CMK (cell line): ENCODE measurements at regions not wholly inside any gene's neighbourhood (a gene's known extent, or its start where the extent isn't known, plus 50 kb on each side); places are given as distances from the start of the nearest gene placed in this dataset.
"Not testable (repeated sequence)": the region's sequence is repeated elsewhere in the genome, so short reads cannot be mapped to it uniquely, and the experiment has no call there.

Experiments
- DNase-seq: peaks from one replicate; pipeline ENCODE4 v3.0.0-alpha.2; 2010; ENCODE audit warnings: low read depth

DNA sequence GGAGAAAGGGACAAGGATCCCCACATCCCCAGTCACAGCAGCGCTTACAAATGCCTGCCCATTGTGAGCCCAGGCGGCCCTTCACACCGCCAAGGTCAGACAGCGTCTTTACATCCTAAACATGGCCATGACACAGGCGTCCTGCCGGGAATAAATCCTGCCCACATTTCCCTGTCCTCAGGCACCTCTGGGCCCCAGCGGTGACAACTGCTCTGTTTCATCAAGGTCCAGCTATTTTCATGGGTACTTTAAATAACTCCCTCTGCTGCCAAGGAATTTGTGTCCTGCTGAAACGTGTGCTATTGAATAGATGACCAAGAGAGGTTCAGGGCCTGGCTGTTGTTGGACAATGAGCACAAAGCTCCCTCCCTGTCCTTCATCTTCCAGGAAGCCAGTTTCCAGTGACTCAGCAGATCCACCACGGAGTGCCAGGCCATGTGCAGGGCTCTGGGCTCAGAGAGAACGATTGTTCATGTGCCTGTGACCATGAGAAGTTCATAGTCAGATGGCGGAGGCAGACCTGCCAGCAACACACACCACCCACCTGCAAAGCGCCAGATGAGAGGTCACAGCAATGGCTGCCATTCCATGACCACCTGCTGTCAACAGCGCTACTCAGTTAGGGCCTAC is 195.8 kb downstream of the MATN1 start:
- no peak for DNase-seq

DNA sequence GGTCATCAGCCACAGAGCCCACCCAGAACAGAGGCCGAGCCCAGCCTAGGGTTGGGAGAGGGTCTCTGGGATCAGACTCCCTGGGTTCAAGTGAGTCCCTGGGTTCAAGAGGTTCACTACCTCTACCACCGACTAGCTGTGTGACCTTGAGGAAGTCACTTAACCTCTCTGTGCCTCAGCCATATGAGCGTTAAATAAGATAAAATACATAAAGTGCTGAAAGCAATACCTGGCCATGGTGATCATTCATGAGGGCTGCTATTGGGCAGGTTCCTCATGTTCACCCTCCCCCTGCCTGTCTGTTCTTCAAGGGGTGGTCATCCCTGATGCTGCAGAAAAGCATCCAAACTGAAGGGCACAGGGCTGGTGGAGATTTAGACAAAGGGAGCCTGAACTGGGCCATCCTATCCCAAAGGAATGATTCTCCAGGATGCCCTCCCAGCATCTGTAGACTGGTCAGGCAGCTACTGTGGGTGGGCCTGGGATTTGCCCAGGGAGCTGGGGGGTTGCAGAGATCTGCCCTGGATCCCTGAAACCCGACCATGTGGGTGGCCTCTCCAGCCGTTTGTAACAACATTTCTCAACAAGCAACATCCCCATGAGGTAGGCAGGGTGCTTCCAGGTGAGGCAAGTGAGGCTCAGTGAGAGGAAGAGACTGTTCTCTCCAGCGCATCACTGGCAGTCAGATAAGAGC is 196.6 kb downstream of the MATN1 start:
- DNase-seq = no peak

DNA sequence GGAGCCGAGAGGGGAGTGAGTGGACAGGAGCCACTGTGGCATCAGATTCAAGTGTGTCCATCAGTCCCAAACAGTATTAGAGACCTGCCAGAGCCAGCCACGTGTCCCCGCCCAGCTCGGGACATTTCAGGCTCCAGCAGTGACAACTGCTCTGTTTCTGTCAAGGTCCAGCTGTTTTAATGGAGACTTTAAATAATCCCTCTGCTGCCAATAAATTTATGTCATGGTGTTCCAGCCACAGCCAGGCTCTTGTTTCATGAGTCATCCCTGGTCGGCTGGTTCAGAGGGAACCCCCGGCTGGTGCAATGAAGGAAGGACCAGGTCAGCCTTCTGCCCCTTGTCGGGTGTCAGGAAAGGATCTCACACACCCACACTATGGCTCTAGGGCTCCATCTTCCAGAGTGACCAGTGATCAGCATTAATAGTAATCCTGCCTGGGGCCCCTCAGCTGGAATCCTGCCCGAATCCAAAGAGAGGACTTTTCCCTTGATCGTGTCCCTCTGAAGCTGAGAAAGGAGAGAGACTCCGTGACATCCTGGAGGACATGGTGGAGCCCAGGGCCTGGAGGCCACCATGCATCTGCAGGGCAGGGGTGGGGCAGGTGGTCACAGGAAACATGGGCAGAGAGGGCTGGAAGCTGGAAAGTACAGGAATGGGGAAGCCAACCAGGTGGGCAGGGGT is 197.3 kb downstream of the MATN1 start:
- DNase-seq = no peak

DNA sequence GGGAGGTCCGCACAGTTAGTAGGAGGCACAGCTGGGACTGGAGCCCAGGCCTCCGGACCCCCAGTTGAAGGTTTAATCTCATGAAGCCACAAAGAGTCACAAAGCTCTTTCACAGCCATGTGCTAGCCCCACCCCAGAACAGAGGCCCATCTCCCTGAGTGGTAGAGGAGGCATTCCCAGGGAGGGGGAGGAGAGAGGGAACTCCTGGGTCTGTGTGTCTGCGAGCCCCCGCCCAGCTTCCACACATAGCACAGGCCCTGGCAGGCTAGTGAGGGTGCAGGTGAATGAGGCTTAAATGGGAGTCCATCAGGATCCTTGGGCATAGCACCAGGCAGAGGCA is 197.8 kb downstream of the MATN1 start:
- no peak for DNase-seq

DNA sequence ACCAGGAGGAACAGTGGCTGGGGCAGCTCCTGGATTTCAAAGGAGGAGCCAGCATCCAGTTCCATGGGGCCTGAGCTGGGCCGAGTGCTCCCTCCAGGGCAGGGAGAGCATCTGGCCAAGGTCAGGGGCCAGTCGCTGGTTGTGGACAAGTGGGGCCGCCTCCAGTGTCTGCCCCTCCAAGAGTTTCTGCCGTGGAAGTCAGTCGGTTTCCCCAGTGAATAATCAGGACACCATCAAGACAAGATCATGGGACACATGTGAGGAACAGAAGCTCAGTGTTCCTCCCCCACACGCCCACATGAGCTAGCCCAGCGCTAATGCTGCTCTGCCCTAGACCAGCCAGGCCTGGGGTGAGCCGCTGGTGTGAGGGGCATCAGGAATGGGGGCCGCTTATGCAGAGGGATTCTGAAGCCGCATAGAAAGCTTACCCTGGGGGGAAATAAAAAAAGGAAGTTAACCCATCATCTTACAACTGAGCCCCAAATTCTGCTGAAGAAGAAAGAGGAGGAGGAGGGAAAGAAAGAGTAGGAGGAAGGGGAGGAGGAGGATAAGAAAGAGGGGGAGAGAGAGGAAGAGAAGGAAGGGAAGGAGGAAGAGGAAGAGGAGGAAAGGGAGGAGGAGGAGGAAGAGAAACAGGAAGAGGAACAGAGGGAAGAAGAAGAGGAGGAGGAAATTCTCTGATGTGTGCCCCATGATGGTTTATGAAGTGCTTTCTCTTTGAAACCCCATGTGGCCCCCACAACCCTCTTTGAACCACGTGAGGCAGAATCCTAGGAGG is 198.4 kb downstream of the MATN1 start:
- DNase-seq = no peak

DNA sequence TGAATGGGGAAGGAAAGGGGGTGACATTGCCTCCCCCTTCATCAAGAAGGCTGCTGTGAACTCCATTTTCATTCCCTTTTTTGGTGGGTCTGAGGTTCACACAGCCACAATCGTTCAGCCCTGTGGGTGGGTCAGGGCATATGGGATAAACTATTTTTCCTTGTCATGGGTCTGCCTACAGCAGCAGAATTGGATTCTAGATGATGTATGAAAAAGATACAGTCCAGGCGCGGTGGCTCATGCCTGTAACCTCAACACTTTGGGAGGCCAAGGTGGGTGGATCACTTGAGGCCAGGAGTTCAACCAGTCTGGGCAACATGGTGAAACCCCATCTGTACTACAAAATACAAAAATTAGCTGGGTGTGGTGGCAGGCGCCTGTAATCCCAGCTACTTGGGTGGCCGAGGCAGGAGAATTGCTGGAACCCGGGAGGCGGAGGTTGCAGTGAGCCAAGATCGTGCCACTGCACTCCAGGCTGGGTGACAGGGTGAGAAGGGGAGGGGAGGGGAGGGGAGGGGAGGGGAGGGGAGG is 199.3 kb downstream of the MATN1 start:
- not testable (repeated sequence) for DNase-seq

DNA sequence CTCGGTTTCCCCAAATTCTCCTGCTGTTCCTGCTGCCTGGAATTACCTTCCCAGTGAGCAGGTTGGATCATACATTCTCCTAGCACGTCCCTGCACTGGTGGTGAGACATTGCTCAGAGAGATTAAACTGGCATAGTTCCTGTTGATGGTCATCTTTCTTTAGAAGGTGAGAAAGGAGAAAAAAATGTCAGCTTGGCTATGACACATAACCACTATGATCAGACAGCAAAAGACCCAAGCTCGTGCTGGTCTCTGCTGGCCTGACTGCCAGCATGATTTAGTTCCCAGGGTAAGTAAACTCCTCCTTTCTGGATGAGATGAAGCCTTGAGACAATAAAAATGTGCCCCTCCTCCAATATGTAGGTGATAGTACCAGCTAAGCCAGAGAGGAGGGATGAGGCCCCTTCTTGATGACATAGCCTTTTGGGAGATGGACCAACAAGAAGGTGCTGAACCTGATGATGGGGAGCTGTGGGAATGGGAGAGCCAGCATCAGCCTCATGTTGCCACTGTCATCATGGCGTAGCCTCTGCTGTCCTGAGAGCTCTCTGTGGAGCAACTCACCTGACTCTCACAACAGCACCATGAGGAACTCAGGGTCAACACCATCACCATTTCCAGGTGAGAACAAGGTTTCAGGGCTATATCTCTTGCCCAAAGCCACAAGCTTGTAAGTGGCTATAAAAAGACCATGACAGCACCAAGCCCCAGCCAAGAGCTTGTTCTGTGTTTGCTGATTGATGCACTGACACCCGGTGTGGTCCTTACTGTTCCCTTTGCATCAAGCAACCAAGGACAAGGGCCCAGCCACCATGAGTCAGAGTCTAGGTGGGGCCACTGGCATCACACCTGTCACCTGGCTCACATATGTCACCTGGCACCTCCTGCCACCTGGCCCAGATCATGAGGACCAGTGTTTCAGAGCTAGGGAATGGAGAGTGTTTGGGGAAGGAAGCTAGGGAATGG is 200.0 kb downstream of the MATN1 start:
- no peak for DNase-seq

DNA sequence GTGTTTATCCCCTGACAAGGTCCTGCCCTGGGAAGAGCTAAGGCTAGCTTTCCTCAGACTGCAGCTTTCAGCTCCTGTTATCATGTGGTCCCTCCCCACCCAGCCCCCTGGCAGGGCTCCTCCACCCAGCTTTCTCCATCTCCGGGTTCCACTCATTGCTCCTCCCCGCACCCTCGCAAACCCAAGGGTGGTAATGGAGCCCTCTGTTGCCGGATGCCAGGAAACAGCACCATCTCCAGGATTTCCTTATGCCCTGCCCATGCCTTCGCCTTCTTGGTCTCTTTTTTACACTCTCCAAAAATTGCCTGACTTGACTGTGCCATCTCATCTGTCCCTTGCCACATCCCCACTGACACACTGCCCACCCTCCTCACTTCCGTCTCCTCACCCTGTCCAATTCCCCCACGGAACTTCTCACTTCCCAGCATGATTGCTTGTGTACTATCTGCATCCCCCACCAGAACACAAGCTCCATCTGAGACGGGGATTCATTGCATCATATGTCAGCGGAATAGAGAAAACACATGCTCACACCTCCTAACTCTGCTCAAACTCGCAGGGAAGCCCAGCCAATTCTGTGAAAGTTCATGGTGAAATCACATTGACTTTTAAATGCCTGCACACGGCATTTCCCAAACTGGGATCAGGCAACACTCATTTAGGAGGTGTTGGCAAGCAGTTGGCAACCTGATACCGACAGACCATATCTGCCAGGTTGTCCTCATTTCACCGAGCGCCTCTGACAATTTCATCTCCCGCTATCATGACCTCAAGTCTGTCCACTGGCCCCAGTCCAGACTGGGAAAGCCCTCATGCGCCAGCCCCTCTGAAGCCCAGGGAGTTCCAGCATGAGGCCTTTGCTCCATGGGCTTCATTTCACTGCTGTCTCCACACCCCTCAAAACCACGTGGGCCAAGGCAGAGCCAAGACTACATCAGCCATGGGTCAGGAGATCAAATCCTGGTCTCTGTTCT is 201.1 kb downstream of the MATN1 start:
- no peak for DNase-seq

DNA sequence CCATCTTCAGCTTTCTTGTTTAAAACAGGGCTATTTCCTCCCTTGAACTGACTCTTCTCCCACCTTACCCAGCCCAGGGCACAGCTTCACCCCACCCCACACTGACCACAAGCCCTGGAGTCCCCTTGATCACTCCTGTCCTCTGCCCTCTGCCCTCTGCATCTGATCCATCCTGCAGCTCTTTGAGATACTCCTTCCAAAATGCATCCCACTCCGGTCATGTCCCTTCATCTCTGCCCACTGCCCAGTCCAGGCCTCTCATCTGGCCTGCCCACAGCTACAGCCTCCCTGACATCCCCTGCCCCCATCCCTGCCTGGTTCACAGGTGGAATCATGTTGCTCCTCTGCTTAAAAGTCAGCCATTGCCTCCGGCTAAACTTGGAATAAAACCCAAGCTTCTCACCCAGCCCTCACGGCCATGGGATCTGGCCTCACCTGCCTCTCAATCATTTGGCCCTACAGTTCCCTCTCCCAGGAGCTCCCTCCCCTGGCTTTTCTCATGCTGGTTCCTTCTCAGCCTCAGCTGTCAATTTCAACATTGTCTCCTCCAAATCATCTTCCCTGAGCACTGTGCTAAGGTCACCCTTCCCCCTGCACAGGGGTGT is 202.0 kb downstream of the MATN1 start:
- no peak for DNase-seq

DNA sequence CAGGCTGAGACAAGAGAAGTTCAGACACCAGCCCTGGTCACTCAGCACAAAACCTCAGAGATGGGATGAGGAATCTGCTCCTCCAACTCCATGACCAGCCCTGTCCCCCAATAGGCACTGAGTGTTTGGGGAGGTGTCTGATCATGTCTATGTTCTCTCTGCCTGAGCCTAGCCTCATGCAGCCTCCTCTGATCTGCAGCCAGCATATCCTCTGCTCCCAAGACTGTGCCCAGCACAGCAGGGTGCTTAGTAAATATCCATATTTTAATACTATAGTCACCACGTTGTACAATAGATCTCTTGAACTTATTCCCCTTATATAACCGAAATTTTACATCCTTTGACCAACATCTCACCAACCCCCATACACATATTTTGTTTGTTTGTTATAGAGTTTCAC is 202.9 kb downstream of the MATN1 start:
- DNase-seq = no peak

DNA sequence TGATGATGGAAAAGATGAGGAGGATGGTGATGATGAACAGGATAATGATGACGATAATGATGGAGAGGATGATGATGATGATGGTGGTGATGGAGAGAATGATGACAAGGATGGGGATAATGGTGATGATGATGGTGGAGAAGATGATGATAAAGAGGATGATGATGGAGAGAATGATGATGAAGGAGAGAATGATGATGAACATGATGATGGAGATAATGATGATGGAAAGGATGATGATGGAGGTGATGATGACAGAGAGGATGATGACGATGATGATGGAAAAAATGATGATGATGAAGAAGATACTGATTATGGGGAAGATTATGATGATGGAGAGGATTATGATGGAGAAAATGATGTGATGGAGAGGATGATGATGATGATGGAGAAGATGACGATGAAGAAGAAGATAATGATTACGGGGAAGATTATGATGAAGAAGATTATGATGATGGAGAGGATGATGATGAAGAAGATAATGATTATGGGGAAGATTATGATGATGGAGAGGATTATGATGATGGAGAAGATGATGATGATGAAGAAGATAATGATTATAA is 204.1 kb downstream of the MATN1 start:
- no peak for DNase-seq

DNA sequence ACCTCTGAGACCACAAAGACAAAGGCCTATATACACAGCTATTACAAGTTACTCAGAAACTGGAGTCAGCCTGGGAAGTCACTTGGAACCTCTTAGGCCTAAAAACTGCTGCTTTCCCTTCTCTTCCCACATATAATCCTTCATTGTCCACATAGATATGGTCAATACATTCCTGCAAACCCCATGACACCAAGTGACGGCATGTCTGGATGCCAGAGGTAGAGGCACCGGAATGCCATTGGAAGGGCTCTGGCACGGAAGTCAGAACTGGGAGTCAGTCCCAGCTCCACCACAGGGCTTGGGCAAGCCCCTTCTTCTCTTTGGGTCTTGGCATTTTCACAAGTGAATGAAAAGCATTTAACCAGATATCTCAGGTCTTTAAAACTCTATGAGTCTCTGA is 204.7 kb downstream of the MATN1 start:
- DNase-seq = no peak

DNA sequence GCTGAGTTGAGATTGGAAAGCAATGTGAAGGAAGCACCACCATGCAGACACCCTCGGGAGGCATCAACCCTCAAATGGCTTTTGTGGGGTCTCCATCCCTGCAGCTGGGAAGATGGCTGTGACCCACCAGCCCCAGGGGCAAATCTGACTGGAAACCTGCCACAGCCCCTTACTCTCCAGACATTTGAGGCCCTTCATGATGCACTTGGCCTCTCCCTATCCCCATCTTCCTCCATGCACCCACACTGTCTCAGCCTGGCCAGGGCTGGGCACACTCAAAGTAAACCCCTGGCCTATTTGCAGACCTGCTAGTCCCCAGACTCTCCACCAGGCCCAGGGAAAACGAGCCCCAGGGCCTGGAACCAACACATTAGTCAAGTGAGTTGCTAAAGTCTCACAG is 205.2 kb downstream of the MATN1 start:
- no peak for DNase-seq

DNA sequence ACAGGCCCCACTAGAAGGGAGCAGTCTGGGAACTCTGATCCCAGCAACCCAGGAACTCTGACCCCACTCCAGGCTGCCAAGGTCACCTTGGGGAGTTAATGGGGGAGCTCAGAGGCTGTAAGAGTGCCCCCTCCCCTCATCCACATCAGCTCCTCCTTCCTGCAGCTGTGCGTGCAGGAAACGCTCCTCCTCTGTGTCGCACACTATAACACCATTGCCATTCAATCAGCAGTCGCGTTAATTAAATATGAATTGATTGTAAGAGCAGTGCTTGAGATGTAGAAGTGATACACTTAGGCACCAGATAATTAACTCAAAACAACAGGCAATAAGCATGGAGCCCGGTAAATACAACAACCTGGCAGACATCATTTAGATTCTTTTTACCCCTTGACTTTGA is 205.7 kb downstream of the MATN1 start:
- DNase-seq = not testable (repeated sequence)

DNA sequence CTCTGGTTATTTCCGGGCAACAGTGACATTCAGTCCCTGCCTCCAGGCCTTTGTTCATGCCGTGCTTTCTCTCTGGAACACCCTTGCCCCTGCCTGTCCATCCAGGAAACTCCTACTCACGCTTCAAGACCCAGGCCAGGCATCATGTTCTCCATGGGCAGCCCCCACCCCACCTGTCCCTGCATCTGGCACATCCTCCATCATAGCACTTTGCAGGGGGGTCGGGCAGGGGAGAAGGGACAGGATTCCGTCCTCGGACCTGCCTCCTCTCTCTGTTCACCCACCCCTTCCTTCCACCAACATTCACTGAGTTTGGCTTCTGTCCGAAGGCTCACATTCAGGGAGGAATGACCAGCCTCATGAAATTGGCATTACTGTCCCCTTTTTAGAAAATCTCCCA is 206.1 kb downstream of the MATN1 start:
- not testable (repeated sequence) for DNase-seq

DNA sequence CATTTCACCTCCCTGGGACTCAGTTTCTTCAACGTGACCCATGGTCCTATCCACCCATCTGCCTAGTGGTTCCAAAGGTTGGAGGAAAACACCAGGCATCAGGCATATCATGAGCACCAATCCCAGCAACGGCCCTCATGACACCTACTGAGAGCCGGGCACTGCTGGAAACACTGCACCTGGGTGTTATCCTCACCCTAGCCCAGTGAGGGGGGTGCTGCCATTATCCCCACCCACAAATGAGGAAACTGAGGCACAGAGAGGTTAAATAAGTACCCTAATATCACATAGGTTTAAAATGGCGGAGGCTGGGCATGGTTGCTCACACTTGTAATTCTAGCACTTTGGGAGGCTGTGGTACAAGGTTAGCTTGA is 206.9 kb downstream of the MATN1 start:
- DNase-seq = no peak

DNA sequence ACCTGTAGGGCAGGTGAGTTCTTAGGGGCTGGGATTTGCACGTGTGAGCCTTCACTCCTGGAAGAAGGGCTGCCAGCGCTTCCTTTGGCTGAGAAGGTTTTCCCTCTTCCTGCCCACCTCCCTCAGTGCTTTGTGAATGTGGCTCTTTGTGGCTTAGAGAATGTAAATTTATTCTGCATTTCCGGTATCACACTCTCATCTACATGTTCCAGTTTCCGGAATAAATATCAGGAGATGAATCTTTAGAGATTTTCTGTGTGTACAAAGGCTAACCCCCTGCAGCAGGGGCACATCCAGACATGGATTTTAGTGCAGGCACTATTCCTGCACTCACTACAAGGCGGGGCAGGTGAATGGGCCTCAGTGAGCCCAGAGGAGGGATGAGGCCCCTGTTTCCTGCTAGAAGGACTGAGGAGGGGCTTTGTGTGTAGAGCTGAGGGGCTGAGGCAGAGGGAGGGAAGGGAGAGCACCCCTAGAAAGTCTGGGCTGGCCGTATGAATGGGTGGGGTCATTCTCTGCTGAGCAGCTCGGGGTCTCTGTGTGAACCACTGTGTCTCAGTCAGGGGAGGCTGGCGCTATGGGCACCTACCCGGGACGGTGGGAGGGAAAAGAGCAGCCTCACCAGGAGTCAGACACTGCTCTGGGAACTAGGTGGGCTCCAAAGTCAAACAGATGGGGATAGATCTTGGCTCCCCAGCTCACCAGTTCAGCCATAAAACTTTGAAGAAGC is 207.5 kb downstream of the MATN1 start:
- no peak for DNase-seq

DNA sequence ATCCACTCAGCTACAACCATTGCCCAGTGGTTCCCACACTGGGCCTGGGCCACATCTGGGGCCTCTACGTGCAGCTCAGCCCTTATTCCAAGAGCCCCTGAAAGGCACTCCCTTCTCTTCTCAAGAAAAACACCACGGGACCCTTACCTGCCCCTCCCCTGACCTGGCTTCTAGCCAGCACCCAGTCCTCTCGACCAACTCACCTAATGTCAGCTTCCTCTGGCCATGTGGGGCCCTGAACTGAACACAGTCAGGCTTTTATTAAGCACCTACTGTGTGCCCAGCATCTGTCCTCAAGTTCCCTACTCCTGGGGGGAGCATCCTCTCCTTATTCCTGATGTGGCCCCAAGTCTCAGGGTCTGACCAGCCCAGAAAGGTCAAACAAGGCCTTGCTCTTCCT is 208.4 kb downstream of the MATN1 start:
- no peak for DNase-seq

DNA sequence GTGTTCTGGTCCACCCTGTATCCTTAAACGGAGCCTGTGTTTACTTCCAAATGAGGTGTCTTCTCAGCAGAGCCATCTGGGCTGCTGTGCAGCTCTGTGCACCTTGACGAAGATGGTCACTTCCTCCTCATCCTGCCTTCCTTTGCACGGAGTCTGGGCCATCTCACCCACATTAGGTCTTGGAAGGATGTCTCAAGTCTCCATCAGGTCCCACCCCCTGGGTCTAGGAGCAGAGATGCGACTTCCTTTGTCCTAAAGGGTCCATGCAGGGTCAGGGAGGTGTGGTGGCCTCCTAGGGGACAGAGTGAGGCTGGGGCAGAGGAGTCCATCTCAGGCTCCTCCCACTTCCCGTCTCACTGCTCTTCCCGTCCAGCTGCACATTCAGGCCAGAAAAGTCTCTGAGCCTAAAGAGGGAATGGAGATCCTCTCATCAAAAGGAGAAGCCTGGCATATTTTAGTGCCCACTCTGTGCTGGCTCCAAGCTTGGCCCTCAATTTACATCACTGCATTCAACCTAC is 209.2 kb downstream of the MATN1 start:
- no peak for DNase-seq
